HG03354 (cell line): ENCODE measurements at regions not wholly inside any gene's neighbourhood (a gene's known extent, or its start where the extent isn't known, plus 50 kb on each side); places are given as distances from the start of the nearest gene placed in this dataset.

ENCODE experiments used
- ATAC-seq: cut with Tn5 transposase; IDR thresholded peaks from one replicate; pipeline ENCODE4 v1.9.1; 2021; ENCODE audit warnings: mild to moderate bottlenecking; ENCODE audit not compliant: unreplicated experiment, poor library complexity, severe bottlenecking

DNA sequence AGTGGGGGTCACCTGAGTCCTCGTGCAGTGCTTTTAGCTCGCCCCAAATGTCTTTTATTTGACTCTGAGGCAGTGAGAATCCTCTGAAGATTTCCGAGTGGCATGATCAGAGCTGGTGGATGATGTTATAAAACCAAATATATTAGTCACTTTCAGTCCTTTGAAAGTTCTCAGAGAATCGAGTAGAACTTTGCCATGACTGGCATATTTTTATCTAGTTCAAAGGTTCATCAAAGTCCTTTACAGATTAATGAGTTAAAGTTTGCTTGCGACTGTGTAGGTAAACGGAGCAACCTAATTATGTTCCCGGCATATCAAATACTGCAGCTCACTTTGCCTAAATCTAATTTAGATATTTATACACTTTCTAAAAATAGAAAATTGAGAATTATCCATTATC, 498.5 kb upstream of the NOX3 start:
- ATAC-seq: no peak

- no peak for ATAC-seq
Observed at GRCh38 chr6:155949256-155949655, 493.6 kb upstream of the NOX3 start.

DNA sequence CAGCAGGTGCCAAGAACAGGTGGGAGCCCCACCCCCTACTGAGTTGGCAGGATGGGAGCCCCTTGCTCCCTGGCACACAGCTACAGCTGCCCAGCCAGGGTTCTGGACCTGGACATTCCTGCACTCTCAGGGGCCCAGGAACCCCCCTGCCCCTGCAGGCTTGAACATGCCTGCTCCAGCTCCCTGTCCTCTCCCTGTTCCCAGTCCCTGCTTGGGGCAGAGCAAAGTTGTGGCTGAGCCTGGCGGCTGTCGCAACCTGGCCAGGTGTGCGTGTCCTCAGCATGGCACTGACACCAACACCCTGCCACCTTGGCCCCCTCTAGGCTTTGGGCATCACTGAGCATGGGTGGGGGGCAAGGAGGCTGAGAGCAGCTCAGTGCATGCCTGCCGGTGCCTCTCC, 491.2 kb upstream of the NOX3 start:
- no peak for ATAC-seq

- no peak for ATAC-seq
Observed at GRCh38 chr6:155943635-155944034, 488.0 kb upstream of the NOX3 start.

- ATAC-seq: no peak
Observed at GRCh38 chr6:155939253-155939652, 483.6 kb upstream of the NOX3 start.

GRCh38 chr6:155936551-155936950, 480.9 kb upstream of the NOX3 start:
- ATAC-seq: no peak

- ATAC-seq: no peak
Observed at GRCh38 chr6:155936127-155936526, 480.5 kb upstream of the NOX3 start.

GRCh38 chr6:155916846-155917624, 461.4 kb upstream of the NOX3 start:
- ATAC-seq: no peak

- ATAC-seq: no peak
Observed at GRCh38 chr6:155915651-155916050, 460.0 kb upstream of the NOX3 start.

DNA sequence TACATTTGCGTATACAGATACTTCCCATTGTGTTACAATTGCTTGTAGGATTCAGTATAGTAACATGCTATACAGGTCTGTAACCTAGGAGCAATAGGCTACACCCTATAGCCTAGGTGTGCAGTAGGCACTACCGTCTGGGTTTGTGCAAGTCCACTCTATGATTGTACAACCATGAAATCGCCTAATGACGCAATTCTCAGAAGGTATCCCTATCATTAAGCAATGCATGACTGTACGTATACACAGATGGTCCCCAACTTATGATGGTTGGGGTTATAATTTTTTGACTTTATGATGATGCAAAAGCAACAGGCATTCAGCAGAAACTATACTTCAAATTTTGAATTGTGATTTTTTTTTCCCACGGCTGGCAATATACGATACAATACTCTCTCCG, 458.2 kb upstream of the NOX3 start:
- ATAC-seq: no peak

DNA sequence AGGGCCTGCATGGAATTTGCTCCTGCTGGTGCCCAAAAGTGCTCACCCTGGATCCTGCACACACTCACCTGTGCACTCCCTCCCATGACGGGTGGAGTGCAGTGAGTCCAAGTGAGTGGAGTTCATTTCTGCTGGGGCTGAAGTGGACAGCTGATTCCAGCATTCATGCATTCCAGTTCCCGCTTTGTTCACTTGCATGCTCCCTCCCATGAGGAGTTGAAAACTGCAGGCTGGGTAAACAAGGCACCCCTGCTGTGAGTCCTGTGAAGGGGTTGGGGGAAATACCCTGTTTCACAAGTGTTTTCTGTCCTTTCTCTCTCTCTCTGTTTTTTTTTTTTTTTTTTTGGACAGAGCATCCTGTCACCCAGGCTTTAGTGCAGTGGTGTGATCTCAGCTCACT, 454.1 kb upstream of the NOX3 start:
- ATAC-seq: no peak

- ATAC-seq: no peak
Observed at GRCh38 chr6:155895641-155896040, 440.0 kb upstream of the NOX3 start.

GRCh38 chr6:155894758-155895157, 439.1 kb upstream of the NOX3 start:
- ATAC-seq: no peak

GRCh38 chr6:155894262-155894661, 438.6 kb upstream of the NOX3 start:
- no peak for ATAC-seq

DNA sequence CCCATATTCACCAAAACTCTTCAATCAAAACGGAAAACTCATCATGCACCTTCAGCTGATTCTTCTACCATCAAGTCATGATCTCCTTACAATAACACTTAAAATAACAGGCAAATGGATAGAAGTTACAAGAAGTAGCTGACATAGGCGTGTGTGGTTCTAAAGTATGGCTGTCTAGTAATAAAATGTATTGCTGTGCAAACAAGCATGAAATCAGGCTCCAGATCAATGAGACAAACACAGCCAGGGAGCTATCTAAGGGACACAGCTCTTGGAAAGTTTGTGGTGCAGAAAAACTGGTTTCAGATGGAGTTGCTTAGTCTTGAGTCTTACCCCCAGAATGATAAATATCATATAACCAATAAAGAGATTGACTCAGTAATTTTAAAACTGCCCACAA, 434.8 kb upstream of the NOX3 start:
- no peak for ATAC-seq

DNA sequence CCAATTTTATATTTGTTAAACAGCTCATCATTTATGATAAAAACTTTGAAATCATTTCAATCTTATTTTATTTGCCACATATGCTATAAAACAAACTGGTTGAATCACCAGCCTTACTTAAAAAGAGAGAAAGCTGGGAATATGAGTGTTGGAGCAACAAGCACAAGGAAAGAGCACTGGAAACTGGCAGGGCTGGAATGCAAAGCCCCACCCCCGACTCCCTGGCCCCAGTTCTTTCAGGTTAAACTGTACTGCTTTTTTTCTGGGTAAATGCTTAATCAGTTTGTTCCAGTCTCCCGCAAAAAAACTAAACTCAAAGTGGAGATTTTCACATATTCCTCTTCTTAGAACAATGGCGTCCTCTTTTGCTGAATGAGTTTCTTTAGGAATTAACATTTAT, 433.8 kb upstream of the NOX3 start:
- ATAC-seq: no peak

GRCh38 chr6:155887421-155887820, 431.8 kb upstream of the NOX3 start:
- ATAC-seq: no peak

DNA sequence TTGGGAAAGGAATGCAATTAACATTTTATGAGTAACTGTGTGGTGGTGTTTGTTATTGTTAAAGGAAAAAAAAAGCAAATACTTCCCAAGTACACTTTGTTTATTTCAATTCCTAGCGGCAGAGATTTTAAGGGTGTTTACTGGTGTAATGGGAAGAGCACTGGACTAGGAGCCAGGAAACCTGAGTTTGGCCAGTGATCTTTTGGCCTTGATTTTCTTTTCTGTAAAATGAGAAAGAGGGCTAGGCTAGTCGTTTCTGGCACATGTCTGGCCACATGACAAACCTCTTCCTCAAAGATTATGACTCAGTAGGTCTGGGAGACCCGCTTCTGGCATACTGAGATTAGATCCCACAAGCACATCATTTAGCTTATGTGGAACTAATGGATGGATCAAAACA, 428.1 kb upstream of the NOX3 start:
- no peak for ATAC-seq

DNA sequence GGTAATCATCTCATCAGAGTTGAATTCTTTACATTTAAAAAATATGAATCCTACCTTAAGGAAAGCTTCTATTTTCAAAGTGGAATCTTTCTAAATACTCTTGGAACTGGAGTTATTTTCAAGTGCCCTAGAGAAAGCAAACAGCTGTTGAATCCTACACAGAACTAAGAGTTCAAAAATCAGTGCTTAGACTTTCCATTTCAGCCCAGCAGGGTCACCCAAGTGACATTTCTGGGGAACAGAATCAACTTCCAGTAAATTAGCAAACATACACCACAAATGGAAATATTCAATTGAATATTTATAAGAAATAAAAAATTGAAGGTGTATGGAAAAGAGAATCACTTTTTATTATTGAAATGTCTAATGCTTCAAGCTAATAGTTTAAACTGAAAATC, 427.7 kb upstream of the NOX3 start:
- no peak for ATAC-seq

DNA sequence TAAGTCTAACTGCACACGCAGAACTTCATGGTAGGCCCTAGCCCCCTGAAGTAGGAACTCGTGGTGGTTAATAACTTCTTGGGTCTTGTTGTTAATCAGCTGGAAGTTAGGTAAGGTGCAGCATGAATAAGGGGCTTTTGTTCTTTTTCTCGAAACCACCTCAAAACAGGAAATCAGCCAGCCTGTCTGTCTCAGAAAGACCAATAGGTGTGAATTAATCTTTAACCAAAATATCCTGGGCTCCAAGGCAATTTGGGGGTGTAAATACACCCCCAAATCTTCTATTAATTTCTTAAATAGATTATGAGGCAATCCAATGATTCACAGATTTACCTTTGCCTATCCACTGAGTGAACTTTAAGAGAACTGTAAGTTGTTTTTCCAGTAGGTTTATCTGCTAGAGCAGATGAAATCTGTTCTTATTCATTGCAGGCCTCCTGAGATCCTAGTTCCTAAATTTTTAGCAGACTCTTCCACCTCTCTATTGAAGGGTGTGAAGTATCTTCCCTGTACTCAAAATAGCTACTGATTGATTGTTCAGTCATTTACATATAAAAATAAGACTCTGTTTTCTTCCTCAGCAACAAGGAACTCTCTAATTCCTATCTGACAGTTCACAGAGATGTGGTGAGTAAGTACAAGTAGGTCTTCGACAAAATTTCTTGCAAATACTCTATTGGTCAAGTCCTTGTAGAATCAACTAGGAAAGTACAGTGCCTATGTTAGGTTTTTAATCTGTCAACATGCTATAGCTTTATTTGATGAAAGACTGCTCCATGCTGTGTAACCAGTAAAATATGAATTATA, 427.1 kb upstream of the NOX3 start:
- ATAC-seq: peak; percentile 90

DNA sequence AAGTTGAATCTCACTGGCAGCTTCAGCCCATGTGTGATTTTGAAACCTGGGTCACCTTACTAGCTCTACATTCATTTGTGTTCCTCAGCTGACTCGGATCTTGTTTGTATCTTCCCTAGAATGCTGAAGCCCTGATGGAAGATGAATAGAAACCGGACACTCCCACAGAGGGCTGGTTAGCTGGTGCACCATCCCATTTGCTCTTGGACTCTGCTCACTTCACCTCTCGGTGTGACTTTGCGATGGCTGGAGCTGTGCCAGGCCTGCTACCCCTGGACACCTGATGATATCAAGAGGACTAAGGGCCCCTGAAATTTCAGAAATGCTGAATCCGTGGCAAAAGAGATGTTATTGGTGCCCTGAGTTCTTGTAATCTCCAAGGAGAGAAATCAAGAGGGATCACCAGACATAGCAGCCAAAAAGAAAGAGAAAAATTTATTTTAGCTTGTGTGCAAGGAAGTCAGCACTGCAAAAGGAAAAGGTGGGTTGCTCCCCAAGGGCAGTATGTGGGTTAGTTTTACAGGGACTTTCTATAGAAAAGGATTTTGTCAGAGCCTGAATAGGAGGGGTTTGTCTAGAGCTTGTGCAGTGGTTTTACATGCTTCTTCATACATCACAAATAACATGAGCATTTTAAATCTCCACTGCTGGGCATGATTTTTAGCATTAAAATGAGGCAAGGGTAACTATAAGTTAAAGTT, 426.3 kb upstream of the NOX3 start:
- ATAC-seq: peak; percentile 41
